Kidney (tissue), 13 donors: ENCODE measurements at regions not wholly inside any gene's neighbourhood (a gene's known extent, or its start where the extent isn't known, plus 50 kb on each side); places are given as distances from the start of the nearest gene placed in this dataset.

Experiments
- DNase-seq, 5 donors: peaks; one replicate each; pipeline ENCODE4 v3.0.0-alpha.2; 2013 to 2020
- FAIRE-seq: peaks from 2 replicates; lab custom pipeline; 2012; peaks lifted over from hg19 to GRCh38; lab: Jason Lieb, UNC
- H3K27ac ChIP-seq, 2 donors: one replicate each; pipeline ENCODE4 v1.7.0; 2013; ENCODE audit warnings: low read depth in 2 of 2, low read length in 2 of 2, inconsistent platforms in 1 of 2
- H3K27me3 ChIP-seq: one replicate; pipeline ENCODE4 v1.7.1; 2013; ENCODE audit warnings: low read length, inconsistent platforms; ENCODE audit not compliant: control insufficient read depth, insufficient read depth
- H3K36me3 ChIP-seq, 3 donors: one replicate each; pipeline versions ENCODE4 v1.7.0 to v1.7.1; 2013; ENCODE audit warnings: low read length in 3 of 3, control low read depth in 1 of 3, inconsistent platforms in 1 of 3; ENCODE audit not compliant: insufficient read depth in 3 of 3, control insufficient read depth in 2 of 3
- H3K4me1 ChIP-seq, 3 donors: one replicate each; pipeline versions ENCODE4 v1.7.0 to v1.7.1; 2013; ENCODE audit warnings: low read length in 3 of 3, inconsistent platforms in 1 of 3, low read depth in 1 of 3; ENCODE audit not compliant: control insufficient read depth in 2 of 3, insufficient read depth in 2 of 3
- H3K4me3 ChIP-seq, 3 donors: one replicate each; pipeline versions ENCODE4 v1.7.0 to v1.8.1; 2013; ENCODE audit warnings: low read length in 3 of 3, control low read depth in 1 of 3, inconsistent platforms in 1 of 3
- H3K9ac ChIP-seq, 3 donors: one replicate each; pipeline versions ENCODE4 v1.7.0 to v1.7.1; 2013; ENCODE audit warnings: low read length in 3 of 3, control low read depth in 1 of 3, inconsistent platforms in 1 of 3
- H3K9me3 ChIP-seq, 3 donors: one replicate each; pipeline versions ENCODE4 v1.7.0 to v1.7.1; 2013; ENCODE audit warnings: low read length in 3 of 3, control low read depth in 1 of 3, inconsistent platforms in 1 of 3; ENCODE audit not compliant: control insufficient read depth in 2 of 3, insufficient read depth in 1 of 3
- CTCF ChIP-seq: IDR thresholded peaks from 3 replicates; pipeline ENCODE4 v1.5.1; 2012; ENCODE audit warnings: mild to moderate bottlenecking, moderate library complexity, borderline replicate concordance; ENCODE audit not compliant: insufficient read depth; ENCODE audit errors: extremely low read depth
- intact Hi-C: fragments of 100-400 bp; cut with DNase I; formaldehyde crosslinking; loops from one replicate; pipeline ENCODE4 v1.11.1; 2022
- donor health status: control.
- donor health status: control.
- donor health status: control.
- donor health status: control.
- donor health status: control.
- donor health status: DM: yes; HTN: yes; CAD: no.
- donor health status: Normal renal cell carcinoma (clear cell type).

- H3K9me3 ChIP-seq, result no peaks in the 10 kb centered on the region
- no peak for TF ChIP-seq CTCF
- no peak for DNase-seq
- intact Hi-C loops, result no loop called here
- H3K36me3 ChIP-seq, result no peaks in the 10 kb centered on the region
- no peak overlapping the region for H3K4me3 ChIP-seq
- FAIRE-seq, result no peak
- no peaks in the 10 kb centered on the region for H3K4me1 ChIP-seq
- H3K27me3 ChIP-seq, result no peaks in the 10 kb centered on the region
- no peak overlapping the region for H3K9ac ChIP-seq
- H3K27ac ChIP-seq, result no peak overlapping the region
Measured at GRCh38 chr13:84470528-84470927, 588.3 kb upstream of the SLITRK1 start.

DNA sequence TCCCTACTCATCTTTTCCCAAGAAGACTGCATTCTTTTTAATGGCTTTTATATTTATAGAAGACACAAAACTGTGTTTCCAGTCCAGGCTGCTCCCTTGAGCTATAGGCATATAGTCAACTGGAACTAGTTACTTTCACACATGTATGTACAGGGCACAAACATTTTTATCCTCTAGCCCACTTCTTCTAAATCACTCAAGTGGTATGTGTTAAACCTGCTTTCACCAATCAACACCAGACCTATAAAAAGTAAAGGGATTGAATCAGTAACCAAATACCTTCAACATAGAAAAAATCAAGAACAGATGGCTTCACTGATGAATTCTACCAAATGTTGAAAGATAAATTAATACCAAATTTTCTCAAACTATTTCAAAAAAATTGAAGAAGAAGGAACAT is 584.2 kb upstream of the SLITRK1 start:
- FAIRE-seq (no peak), DNase-seq (no peak)
- H3K4me1 ChIP-seq, result no peaks in the 10 kb centered on the region
- H3K27me3 ChIP-seq, result no peaks in the 10 kb centered on the region
- H3K9ac ChIP-seq, result no peak overlapping the region
- no peak overlapping the region for H3K27ac ChIP-seq
- no peaks in the 10 kb centered on the region for H3K36me3 ChIP-seq
- no peak overlapping the region for H3K4me3 ChIP-seq
- TF ChIP-seq CTCF, result no peak
- H3K9me3 ChIP-seq, result peaks cover 0 to 4% (median 0%) of the 10 kb centered on the region in 3 donors
- intact Hi-C loops, result no loop called here

DNA sequence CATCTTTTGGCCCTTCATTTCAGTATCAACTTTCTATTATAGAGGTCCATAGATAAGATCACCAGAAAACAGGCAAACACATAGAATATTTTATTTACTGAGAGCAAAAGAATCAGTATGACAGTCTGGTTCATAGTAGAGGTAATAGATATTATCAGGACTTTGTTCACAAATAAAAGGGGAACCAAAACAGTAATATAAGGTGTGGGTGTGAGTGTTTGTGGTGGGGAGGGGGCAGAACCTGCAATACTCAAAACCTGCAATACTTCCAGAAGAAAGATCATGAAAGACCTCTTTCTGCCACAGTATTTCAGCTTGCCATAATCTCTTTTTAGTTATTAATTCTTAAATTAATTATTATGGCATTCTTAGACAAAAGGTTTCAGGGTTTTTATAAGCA is 578.7 kb upstream of the SLITRK1 start:
- Histone ChIP-seq H3K27me3 (no peaks in the 10 kb centered on the region), H3K9me3 (peaks cover 0 to 4% (median 0%) of the 10 kb centered on the region in 3 donors), H3K4me1 (no peaks in the 10 kb centered on the region), H3K4me3 (no peak overlapping the region), H3K27ac (no peak overlapping the region), H3K9ac (no peak overlapping the region), H3K36me3 (no peaks in the 10 kb centered on the region)
- intact Hi-C loops, result no loop called here
- DNase-seq (no peak), FAIRE-seq (no peak)
- no peak for TF ChIP-seq CTCF
